Neural cell (in vitro differentiated cells): ENCODE measurements at regions not wholly inside any gene's neighbourhood (a gene's known extent, or its start where the extent isn't known, plus 50 kb on each side); places are given as distances from the start of the nearest gene placed in this dataset.

Experiments
- H2AFZ ChIP-seq: fragments of 200-600, 300-800 bp; sonication (generic), shearing (Covaris generic); 2 replicates; pipeline ENCODE4 v1.6.0; 2014; ENCODE audit warnings: low read depth, mild to moderate bottlenecking, antibody characterized with exemption, low read length, moderate library complexity
- H3F3A ChIP-seq: fragments of 200-600 bp; shearing (Covaris generic); 2 replicates; pipeline ENCODE4 v1.6.1; 2016; ENCODE audit warnings: mild to moderate bottlenecking, moderate library complexity, mixed read lengths, antibody characterized with exemption, low read length; ENCODE audit not compliant: insufficient read depth, poor library complexity, severe bottlenecking
- H3K27ac ChIP-seq: fragments of 200-600, 300-800 bp; sonication (generic), shearing (Covaris generic); 2 replicates; pipeline ENCODE4 v1.5.1; 2014; ENCODE audit warnings: mild to moderate bottlenecking, low read length, moderate library complexity
- H3K27me3 ChIP-seq: fragments of 300-800, 200-600 bp; sonication (generic), shearing (Covaris generic); 2 replicates; pipeline ENCODE4 v1.6.0; 2014; ENCODE audit warnings: mild to moderate bottlenecking, low read depth, low read length, moderate library complexity; ENCODE audit not compliant: insufficient read depth
- H3K36me3 ChIP-seq: fragments of 300-800, 200-600 bp; sonication (generic), shearing (Covaris generic); 2 replicates; pipeline ENCODE4 v1.5.1; 2014; ENCODE audit warnings: mild to moderate bottlenecking, antibody characterized with exemption, low read length, moderate library complexity; ENCODE audit not compliant: insufficient read depth
- H3K4me2 ChIP-seq: fragments of 300-800, 200-600 bp; sonication (generic), shearing (Covaris generic); 2 replicates; pipeline ENCODE4 v1.6.0; 2014; ENCODE audit warnings: mild to moderate bottlenecking, low read length
- H3K4me3 ChIP-seq: fragments of 300-800, 200-600 bp; sonication (generic), shearing (Covaris generic); 2 replicates; pipeline ENCODE4 v1.5.1; 2014; ENCODE audit warnings: mild to moderate bottlenecking, low read length, moderate library complexity
- H3K79me2 ChIP-seq: fragments of 200-600 bp; shearing (Covaris generic); replicated peaks from 2 replicates; pipeline ENCODE4 v1.6.0; 2014; ENCODE audit warnings: mild to moderate bottlenecking, low read length, moderate library complexity; ENCODE audit not compliant: insufficient read depth
- H3K9ac ChIP-seq: fragments of 300-800, 200-600 bp; sonication (generic), shearing (Covaris generic); 2 replicates; pipeline ENCODE4 v1.6.1; 2016; ENCODE audit warnings: mild to moderate bottlenecking, low read length, mixed read lengths
- H3K9me2 ChIP-seq: fragments of 200-600 bp; shearing (Covaris generic); 2 replicates; pipeline ENCODE4 v1.6.1; 2016; ENCODE audit warnings: mild to moderate bottlenecking, low read length, mixed read lengths; ENCODE audit not compliant: insufficient read depth
- H3K9me3 ChIP-seq: fragments of 200-600, 300-800 bp; sonication (generic), shearing (Covaris generic); 2 replicates; pipeline ENCODE4 v1.6.1; 2016; ENCODE audit warnings: mild to moderate bottlenecking, mixed run types, low read length, moderate library complexity, mixed read lengths
- H4K20me1 ChIP-seq: fragments of 200-600 bp; shearing (Covaris generic); 2 replicates; pipeline ENCODE4 v1.6.1; 2016; ENCODE audit warnings: mild to moderate bottlenecking, mixed run types; ENCODE audit not compliant: insufficient read depth
- CTCF ChIP-seq: fragments of 450-650 bp; IDR thresholded peaks from 2 replicates; pipeline ENCODE4 v1.5.1; 2014; ENCODE audit warnings: antibody characterized with exemption, mild to moderate bottlenecking, moderate library complexity; ENCODE audit not compliant: poor library complexity, severe bottlenecking
- EP300 ChIP-seq: fragments of 450-650 bp; conservative IDR thresholded peaks from 2 replicates; pipeline ENCODE4 v1.6.1; 2014; ENCODE audit warnings: antibody characterized with exemption, mild to moderate bottlenecking, moderate library complexity; ENCODE audit not compliant: poor library complexity, severe bottlenecking
- EZH2 ChIP-seq: fragments of 200-600, 300-800 bp; shearing (Covaris generic), sonication (generic); IDR thresholded peaks from 2 replicates; pipeline ENCODE4 v1.6.1; 2014; ENCODE audit warnings: antibody characterized with exemption, low read length, borderline replicate concordance, mild to moderate bottlenecking; ENCODE audit not compliant: insufficient read depth, poor library complexity, severe bottlenecking
- MXI1 ChIP-seq: fragments of 450-650 bp; conservative IDR thresholded peaks from 2 replicates; pipeline ENCODE4 v1.6.1; 2014; ENCODE audit warnings: antibody characterized with exemption, mild to moderate bottlenecking; ENCODE audit not compliant: poor library complexity, severe bottlenecking
- POLR2AphosphoS5 ChIP-seq: IDR thresholded peaks from 2 replicates; pipeline ENCODE4 v1.6.1; 2012
- RAD21 ChIP-seq: fragments of 450-650 bp; conservative IDR thresholded peaks from 2 replicates; pipeline ENCODE4 v1.6.1; 2014; ENCODE audit warnings: antibody characterized with exemption, mild to moderate bottlenecking, moderate library complexity
- REST ChIP-seq: IDR thresholded peaks from 2 replicates; pipeline ENCODE4 v1.6.1; 2012; ENCODE audit warnings: borderline replicate concordance
- SMC3 ChIP-seq: fragments of 450-650 bp; conservative IDR thresholded peaks from 2 replicates; pipeline ENCODE4 v1.6.1; 2014; ENCODE audit warnings: antibody characterized with exemption, mild to moderate bottlenecking, moderate library complexity; ENCODE audit not compliant: poor library complexity
- TAF1 ChIP-seq: IDR thresholded peaks from 2 replicates; pipeline ENCODE4 v1.6.1; 2012; ENCODE audit warnings: low read depth

GRCh38 chr17:33889766-33890165 is 365.3 kb upstream of the CCL2 start (continued):
- no peak for TF ChIP-seq REST
- TF ChIP-seq MXI1 = no peak

DNA sequence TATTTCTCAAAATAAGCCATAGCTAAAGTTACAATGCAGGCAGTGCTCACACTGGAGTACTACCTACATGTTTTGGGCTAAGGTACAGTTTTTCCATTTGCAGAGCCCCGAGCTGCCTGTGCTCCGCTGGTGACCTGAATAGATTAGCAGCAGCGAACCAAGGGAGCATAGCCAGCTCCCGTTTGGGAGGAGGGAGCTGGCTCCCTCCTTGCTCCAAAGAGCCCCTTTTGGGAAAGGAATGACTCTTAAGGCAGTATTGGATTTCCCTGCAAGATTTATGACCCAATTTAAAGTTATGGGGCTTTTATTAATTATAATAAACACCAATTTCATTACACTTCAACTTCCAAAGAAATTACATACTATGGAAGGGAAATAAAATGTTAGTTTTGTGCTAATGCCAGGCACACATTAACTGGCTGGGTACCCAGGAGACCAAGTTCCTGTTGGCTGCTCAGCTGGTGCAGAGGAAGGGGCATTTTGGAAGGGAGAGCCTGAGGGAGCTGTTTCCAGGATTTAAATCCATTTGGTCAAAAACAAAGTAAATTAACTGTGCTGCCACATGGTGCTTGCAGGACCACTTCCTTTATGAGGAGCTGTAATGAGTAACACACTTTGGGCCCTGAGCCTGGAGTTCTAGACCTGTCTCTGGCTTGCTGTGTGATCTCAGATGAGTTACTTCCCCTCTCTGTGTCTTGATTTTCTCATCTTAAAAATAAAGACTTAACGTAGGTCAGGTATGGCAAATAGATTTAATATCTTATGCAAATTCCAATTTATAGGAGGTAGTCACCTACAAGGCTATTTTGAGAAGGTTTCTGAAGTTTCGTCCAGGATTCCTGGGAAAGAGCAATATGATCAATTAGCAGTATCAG is 362.1 kb upstream of the CCL2 start:
- Histone ChIP-seq H3K27ac (no peak overlapping the region), H3K9me3 (no peaks in the 10 kb centered on the region), H3K27me3 (no peaks in the 10 kb centered on the region), H3K4me2 (no peak overlapping the region), H2AFZ (no peak overlapping the region), H3K79me2 (no peaks in the 10 kb centered on the region), H3K9ac (no peak overlapping the region), H4K20me1 (no peaks in the 10 kb centered on the region), H3F3A (no peaks in the 10 kb centered on the region), H3K36me3 (no peaks in the 10 kb centered on the region), H3K4me3 (no peak overlapping the region), H3K9me2 (no peaks in the 10 kb centered on the region)
- TF ChIP-seq TAF1 = no peak
- no peak for TF ChIP-seq RAD21
- TF ChIP-seq CTCF = no peak
- TF ChIP-seq EP300 = no peak
- no peak for TF ChIP-seq SMC3
- no peak for TF ChIP-seq MXI1
- TF ChIP-seq POLR2AphosphoS5 = no peak
- TF ChIP-seq EZH2 = no peak
- TF ChIP-seq REST = no peak
